HG02943 (cell line): ENCODE measurements at regions not wholly inside any gene's neighbourhood (a gene's known extent, or its start where the extent isn't known, plus 50 kb on each side); places are given as distances from the start of the nearest gene placed in this dataset.
"Not testable (repeated sequence)": the region's sequence is repeated elsewhere in the genome, so short reads cannot be mapped to it uniquely, and the experiment has no call there.

Source experiments
- ATAC-seq: cut with Tn5 transposase; IDR thresholded peaks from one replicate; pipeline ENCODE4 v1.9.1; 2021; ENCODE audit warnings: mild to moderate bottlenecking, low read depth, moderate library complexity; ENCODE audit not compliant: unreplicated experiment

GRCh38 chr1:194866153-194866552, 1679.7 kb upstream of the B3GALT2 start:
- ATAC-seq: no peak

- ATAC-seq: no peak
These were observed 1679.0 kb upstream of the B3GALT2 start for GRCh38 chr1:194865383-194865782.

- no peak for ATAC-seq
These were observed 1675.7 kb upstream of the B3GALT2 start for GRCh38 chr1:194862129-194862528.

GRCh38 chr1:194860248-194861201, 1674.1 kb upstream of the B3GALT2 start:
- ATAC-seq: no peak

- ATAC-seq: not testable (repeated sequence)
These were observed 1673.2 kb upstream of the B3GALT2 start for GRCh38 chr1:194859481-194860154.

GRCh38 chr1:194858811-194859480, 1672.5 kb upstream of the B3GALT2 start:
- ATAC-seq: not testable (repeated sequence)

GRCh38 chr1:194857413-194857812, 1671.0 kb upstream of the B3GALT2 start:
- no peak for ATAC-seq

- ATAC-seq: no peak
These were observed 1662.4 kb upstream of the B3GALT2 start for GRCh38 chr1:194848846-194849245.

GRCh38 chr1:194846488-194846887, 1660.1 kb upstream of the B3GALT2 start:
- ATAC-seq: no peak

- ATAC-seq: no peak
These were observed 1656.7 kb upstream of the B3GALT2 start for GRCh38 chr1:194843077-194843476.

- ATAC-seq: no peak
These were observed 1646.7 kb upstream of the B3GALT2 start for GRCh38 chr1:194833111-194833510.

GRCh38 chr1:194831595-194831994, 1645.2 kb upstream of the B3GALT2 start:
- not testable (repeated sequence) for ATAC-seq

- peak; percentile 78 for ATAC-seq
These were observed 1644.0 kb upstream of the B3GALT2 start for GRCh38 chr1:194830387-194830786.

GRCh38 chr1:194829492-194829891, 1643.1 kb upstream of the B3GALT2 start:
- ATAC-seq: no peak

- no peak for ATAC-seq
These were observed 1639.0 kb upstream of the B3GALT2 start for GRCh38 chr1:194825382-194825781.

- no peak for ATAC-seq
These were observed 1634.7 kb upstream of the B3GALT2 start for GRCh38 chr1:194821091-194821490.

- ATAC-seq: no peak
These were observed 1632.3 kb upstream of the B3GALT2 start for GRCh38 chr1:194818674-194819073.

- ATAC-seq: no peak
These were observed 1630.4 kb upstream of the B3GALT2 start for GRCh38 chr1:194816859-194817258.

- no peak for ATAC-seq
These were observed 1626.7 kb upstream of the B3GALT2 start for GRCh38 chr1:194813096-194813495.

- no peak for ATAC-seq
These were observed 1623.3 kb upstream of the B3GALT2 start for GRCh38 chr1:194809665-194810064.

GRCh38 chr1:194809215-194809614, 1622.8 kb upstream of the B3GALT2 start:
- ATAC-seq: no peak
